H9 (cell line): ENCODE measurements at regions not wholly inside any gene's neighbourhood (a gene's known extent, or its start where the extent isn't known, plus 50 kb on each side); places are given as distances from the start of the nearest gene placed in this dataset.

Source experiments
- DNase-seq: peaks from one replicate; pipeline ENCODE4 v3.0.0-alpha.2; 2017
- H2AFZ ChIP-seq: one replicate; pipeline ENCODE4 v1.6.1; 2013; ENCODE audit warnings: mild to moderate bottlenecking, low read length, control low read depth, moderate library complexity
- H2AK5ac ChIP-seq: 2 replicates; pipeline ENCODE4 v1.6.1; 2013; ENCODE audit warnings: low read length, control low read depth, mixed read lengths; ENCODE audit not compliant: insufficient read length
- H2BK120ac ChIP-seq: one replicate; pipeline ENCODE4 v1.6.1; 2013; ENCODE audit warnings: low read depth, mild to moderate bottlenecking, low read length, control low read depth, inconsistent platforms; ENCODE audit not compliant: poor library complexity, severe bottlenecking
- H2BK12ac ChIP-seq: 2 replicates; pipeline ENCODE4 v1.6.1; 2013; ENCODE audit warnings: low read length, control low read depth, mixed read lengths, low read depth; ENCODE audit not compliant: insufficient read length
- H2BK15ac ChIP-seq: 2 replicates; pipeline ENCODE4 v1.6.1; 2013; ENCODE audit warnings: low read depth, low read length, control low read depth
- H2BK20ac ChIP-seq: one replicate; pipeline ENCODE4 v1.6.1; 2013; ENCODE audit warnings: low read depth, mild to moderate bottlenecking, low read length, control low read depth, inconsistent platforms; ENCODE audit not compliant: poor library complexity, severe bottlenecking
- H2BK5ac ChIP-seq: 2 replicates; pipeline ENCODE4 v1.6.1; 2013; ENCODE audit warnings: low read length, control low read depth, mixed read lengths; ENCODE audit not compliant: insufficient read length
- H3K14ac ChIP-seq: 2 replicates; pipeline ENCODE4 v1.6.1; 2013; ENCODE audit warnings: low read length, control low read depth; ENCODE audit not compliant: insufficient read depth
- H3K18ac ChIP-seq: 2 replicates; pipeline ENCODE4 v1.6.1; 2013; ENCODE audit warnings: low read depth, mild to moderate bottlenecking, mixed read lengths, low read length, control low read depth; ENCODE audit not compliant: insufficient read length
- H3K23ac ChIP-seq: 2 replicates; pipeline ENCODE4 v1.6.1; 2013; ENCODE audit warnings: low read length, control low read depth, mixed read lengths, low read depth; ENCODE audit not compliant: insufficient read length
- H3K23me2 ChIP-seq: 2 replicates; pipeline ENCODE4 v1.6.1; 2013; ENCODE audit warnings: low read depth, mild to moderate bottlenecking, mixed read lengths, low read length, control low read depth; ENCODE audit not compliant: insufficient read length, poor library complexity, severe bottlenecking
- H3K27ac ChIP-seq: 2 replicates; pipeline ENCODE4 v1.5.1; 2013; ENCODE audit warnings: low read length, control low read depth, mixed read lengths, low read depth; ENCODE audit not compliant: insufficient read length
- H3K27me3 ChIP-seq: 2 replicates; pipeline ENCODE4 v1.6.1; 2013; ENCODE audit warnings: low read length, control low read depth, inconsistent platforms; ENCODE audit not compliant: insufficient read depth
- H3K4ac ChIP-seq: 2 replicates; pipeline ENCODE4 v1.6.1; 2013; ENCODE audit warnings: low read depth, mild to moderate bottlenecking, control low read depth, inconsistent platforms, low read length, moderate library complexity
- H3K4me1 ChIP-seq: 2 replicates; pipeline ENCODE4 v1.6.1; 2013; ENCODE audit warnings: low read length, control low read depth, inconsistent platforms; ENCODE audit not compliant: insufficient read depth
- H3K4me2 ChIP-seq: 2 replicates; pipeline ENCODE4 v1.6.1; 2013; ENCODE audit warnings: low read length, control low read depth, mixed read lengths; ENCODE audit not compliant: insufficient read length, insufficient read depth
- H3K56ac ChIP-seq: 2 replicates; pipeline ENCODE4 v1.6.1; 2013; ENCODE audit warnings: low read depth, mild to moderate bottlenecking, mixed read lengths, low read length, control low read depth; ENCODE audit not compliant: insufficient read length
- H3K79me1 ChIP-seq: 2 replicates; pipeline ENCODE4 v1.6.1; 2013; ENCODE audit warnings: low read depth, mild to moderate bottlenecking, moderate library complexity, low read length, control low read depth, inconsistent platforms; ENCODE audit not compliant: insufficient read depth, poor library complexity, severe bottlenecking
- H3K79me2 ChIP-seq: 2 replicates; pipeline ENCODE4 v1.6.1; 2013; ENCODE audit warnings: low read length, control low read depth, inconsistent platforms; ENCODE audit not compliant: insufficient read depth
- H3K9ac ChIP-seq: 2 replicates; pipeline ENCODE4 v1.6.1; 2013; ENCODE audit warnings: low read length, control low read depth, mixed read lengths; ENCODE audit not compliant: insufficient read length; ENCODE audit errors: extremely low read depth
- H3K9me3 ChIP-seq: one replicate; pipeline ENCODE4 v1.6.1; 2013; ENCODE audit warnings: low read depth, low read length, inconsistent platforms; ENCODE audit not compliant: control insufficient read depth
- H3T11ph ChIP-seq: one replicate; pipeline ENCODE4 v1.6.1; 2013; ENCODE audit warnings: mild to moderate bottlenecking, low read length, control low read depth, inconsistent platforms
- H4K20me1 ChIP-seq: one replicate; pipeline ENCODE4 v1.6.1; 2013; ENCODE audit not compliant: control insufficient read depth, insufficient read length, insufficient read depth
- H4K5ac ChIP-seq: 2 replicates; pipeline ENCODE4 v1.6.1; 2013; ENCODE audit warnings: low read depth, mild to moderate bottlenecking, mixed read lengths, low read length, control low read depth; ENCODE audit not compliant: insufficient read length
- H4K8ac ChIP-seq: replicated peaks from 2 replicates; pipeline ENCODE4 v1.6.1; 2013; ENCODE audit warnings: low read length, control low read depth, mixed read lengths, low read depth; ENCODE audit not compliant: insufficient read length
- H4K91ac ChIP-seq: 2 replicates; pipeline ENCODE4 v1.6.1; 2013; ENCODE audit warnings: low read depth, mild to moderate bottlenecking, moderate library complexity, mixed read lengths, low read length, control low read depth; ENCODE audit not compliant: insufficient read length
- H3K27ac Mint-ChIP-seq, 3 experiments: 2 replicates in 2 of 3; 3 replicates in 1 of 3; pipeline ENCODE4 v1.8.0; 2020 to 2021; ENCODE audit warnings: mixed read lengths in 3 of 3, mild to moderate bottlenecking in 1 of 3, moderate library complexity in 1 of 3
- H3K27me3 Mint-ChIP-seq: 2 replicates; pipeline ENCODE4 v1.8.0; 2021; ENCODE audit warnings: low read depth, mild to moderate bottlenecking, moderate library complexity, mixed read lengths
- H3K36me3 Mint-ChIP-seq, 3 experiments: 2 replicates in 2 of 3; 3 replicates in 1 of 3; pipeline ENCODE4 v1.8.0; 2020 to 2021; ENCODE audit warnings: low read depth in 3 of 3, mixed read lengths in 3 of 3; ENCODE audit not compliant: insufficient read depth in 1 of 3
- H3K4me1 Mint-ChIP-seq, 2 experiments: 2 replicates each; pipeline ENCODE4 v1.8.0; 2020; ENCODE audit warnings: mixed read lengths in 2 of 2
- H3K4me3 Mint-ChIP-seq, 2 experiments: 2 replicates in 1 of 2; 3 replicates in 1 of 2; pipeline ENCODE4 v1.8.0; 2020 to 2021; ENCODE audit warnings: mild to moderate bottlenecking in 2 of 2, mixed read lengths in 2 of 2, moderate library complexity in 1 of 2
- H3K9me3 Mint-ChIP-seq, 2 experiments: 2 replicates in 1 of 2; 3 replicates in 1 of 2; pipeline ENCODE4 v1.8.0; 2020; ENCODE audit warnings: mild to moderate bottlenecking in 2 of 2, mixed read lengths in 2 of 2, moderate library complexity in 1 of 2
- CTCF ChIP-seq: fragments of 200-600 bp; sonication (generic); conservative IDR thresholded peaks from 3 replicates; pipeline ENCODE4 v1.8.0; 2021; ENCODE audit warnings: antibody characterized with exemption, mild to moderate bottlenecking

DNA sequence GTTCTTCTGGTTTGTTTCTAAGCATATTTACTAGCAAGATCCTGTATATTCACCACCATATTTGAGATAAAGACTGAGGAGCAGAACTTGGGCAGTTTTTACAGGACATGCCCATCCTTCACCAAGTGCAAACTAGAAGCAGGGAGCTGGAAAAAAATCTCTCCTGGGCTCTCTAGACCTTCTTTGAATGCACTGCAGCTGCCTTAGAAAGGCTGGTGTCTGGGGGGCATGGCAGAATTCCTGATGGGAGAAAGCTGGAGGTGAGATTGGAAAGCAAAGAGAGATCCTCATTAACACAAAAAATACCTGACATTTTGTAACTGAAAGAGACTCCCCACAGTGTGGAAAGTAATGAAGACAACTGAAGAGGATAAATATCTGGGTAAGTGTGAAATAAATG is 1612.1 kb downstream of the OLFM4 start:
- Histone ChIP-seq H2AFZ (peak overlapping the region; percentile 32), H3K79me2 (no peaks in the 10 kb centered on the region), H4K91ac (no peak overlapping the region), H3K23ac (no peak overlapping the region), H2BK20ac (no peak overlapping the region), H2BK5ac (no peak overlapping the region), H3K56ac (no peak overlapping the region), H2BK15ac (no peak overlapping the region), H3K9ac (no peak overlapping the region), H3K14ac (no peak overlapping the region), H2BK12ac (no peak overlapping the region), H2BK120ac (no peak overlapping the region), H4K5ac (no peak overlapping the region), H3K4ac (no peak overlapping the region), H3K18ac (no peak overlapping the region), H3K27me3 (no peaks in the 10 kb centered on the region), H3K4me1 (peaks cover 5% of the 10 kb centered on the region; the same call in 1 of the 2 replicates), H4K20me1 (no peaks in the 10 kb centered on the region), H3K79me1 (no peaks in the 10 kb centered on the region), H3K27ac (no peak overlapping the region), H2AK5ac (no peak overlapping the region), H3K23me2 (no peaks in the 10 kb centered on the region), H3K9me3 (no peaks in the 10 kb centered on the region), H4K8ac (no peak overlapping the region), H3K4me2 (no peak overlapping the region), H3T11ph (no peak overlapping the region)
- TF ChIP-seq CTCF = no peak
- Mint-ChIP-seq H3K4me3 (no peak overlapping the region), H3K9me3 (no peaks in the 10 kb centered on the region; a peak in 1 of 5 replicates), H3K4me1 (peaks cover 27 to 41% of the 10 kb centered on the region in 2 experiments), H3K36me3 (peaks cover 0 to 9% (median 2%) of the 10 kb centered on the region in 3 experiments; a peak in 3 of 7 replicates), H3K27ac (peak overlapping the region in 2 of 3 experiments; percentile 25 to 94; a peak in 3 of 7 replicates), H3K27me3 (no peaks in the 10 kb centered on the region)
- DNase-seq = no peak
